Transverse colon (tissue), 4 donors: ENCODE measurements at regions not wholly inside any gene's neighbourhood (a gene's known extent, or its start where the extent isn't known, plus 50 kb on each side); places are given as distances from the start of the nearest gene placed in this dataset.

Experiments
- DNase-seq: peaks from one replicate; pipeline ENCODE4 v3.0.0-alpha.2; 2019
- H3K27ac ChIP-seq, 4 donors: fragments of 200-600 bp; sonication (generic); 2 replicates each; pipeline ENCODE4 v1.5.1; 2016 to 2018; ENCODE audit warnings: inconsistent platforms in 4 of 4
- H3K27me3 ChIP-seq: fragments of 200-600 bp; sonication (generic); 2 replicates; pipeline ENCODE4 v1.5.1; 2017; ENCODE audit warnings: inconsistent platforms
- H3K36me3 ChIP-seq, 4 donors: fragments of 200-600 bp; sonication (generic); 2 replicates each; pipeline ENCODE4 v1.5.1; 2017 to 2019; ENCODE audit warnings: inconsistent platforms in 4 of 4
- H3K4me1 ChIP-seq, 4 donors: fragments of 200-600 bp; sonication (generic); 2 replicates each; pipeline ENCODE4 v1.5.1; 2017 to 2020; ENCODE audit warnings: inconsistent platforms in 4 of 4
- H3K4me3 ChIP-seq, 4 donors: fragments of 200-600 bp; sonication (generic); 1 replicate in 1 of 4; 2 replicates in 3 of 4; pipeline versions ENCODE4 v1.5.1 to v1.6.1; 2017 to 2019; ENCODE audit warnings: inconsistent platforms in 4 of 4
- H3K9me3 ChIP-seq, 2 donors: fragments of 200-600 bp; sonication (generic); 2 replicates each; pipeline ENCODE4 v1.5.1; 2017 to 2019; ENCODE audit warnings: inconsistent platforms in 2 of 2
- EP300 ChIP-seq: sonication (generic); formaldehyde crosslinking; IDR thresholded peaks from one replicate; pipeline ENCODE4 v1.6.1; 2017; ENCODE audit warnings: antibody characterized with exemption, low read depth
- POLR2A ChIP-seq: fragments of 450-650 bp; IDR thresholded peaks from one replicate; pipeline ENCODE4 v1.6.1; 2016; ENCODE audit warnings: antibody characterized with exemption, mild to moderate bottlenecking, moderate library complexity
- POLR2AphosphoS5 ChIP-seq, 3 donors: sonication (generic); formaldehyde crosslinking; IDR thresholded peaks; one replicate each; pipeline ENCODE4 v1.6.1; 2016; ENCODE audit warnings: antibody characterized with exemption in 3 of 3
- WGBS, 2 donors: methylation state at CpG; one replicate each; pipeline ENCODE4 v1.1.5; 2018; ENCODE audit warnings: low coverage in 1 of 2; 5-methylcytosine and 5-hydroxymethylcytosine counted together
- in situ Hi-C, 4 donors: fragments of 200-750 bp; cut with MboI; loops; one replicate each; pipeline versions ENCODE4 v1.15.0 to v1.15.1; 2017; ENCODE audit warnings: low sequenced_read_pairs in 3 of 4, low pct_ligation_motif_present in 1 of 4, low pct_unique_long_range_greater_than_20kb in 1 of 4
- intact Hi-C: fragments of 100-400 bp; cut with DNase I; formaldehyde crosslinking; loops from one replicate; pipeline ENCODE4 v1.15.1; 2023; ENCODE audit warnings: low total_unique reads
- TF ChIP-seq, protein P1 (sequence below), 5 experiments: fragments of 200-600 bp in 3 of 5; fragments of 450-650 bp in 2 of 5; sonication (generic) in 3 of 5; IDR thresholded peaks; 1 replicate in 2 of 5; 2 replicates in 3 of 5; pipeline ENCODE4 v1.5.1; 2016 to 2017; ENCODE audit warnings: antibody characterized with exemption in 5 of 5, inconsistent platforms in 3 of 5, mild to moderate bottlenecking in 2 of 5, moderate library complexity in 1 of 5

DNA sequence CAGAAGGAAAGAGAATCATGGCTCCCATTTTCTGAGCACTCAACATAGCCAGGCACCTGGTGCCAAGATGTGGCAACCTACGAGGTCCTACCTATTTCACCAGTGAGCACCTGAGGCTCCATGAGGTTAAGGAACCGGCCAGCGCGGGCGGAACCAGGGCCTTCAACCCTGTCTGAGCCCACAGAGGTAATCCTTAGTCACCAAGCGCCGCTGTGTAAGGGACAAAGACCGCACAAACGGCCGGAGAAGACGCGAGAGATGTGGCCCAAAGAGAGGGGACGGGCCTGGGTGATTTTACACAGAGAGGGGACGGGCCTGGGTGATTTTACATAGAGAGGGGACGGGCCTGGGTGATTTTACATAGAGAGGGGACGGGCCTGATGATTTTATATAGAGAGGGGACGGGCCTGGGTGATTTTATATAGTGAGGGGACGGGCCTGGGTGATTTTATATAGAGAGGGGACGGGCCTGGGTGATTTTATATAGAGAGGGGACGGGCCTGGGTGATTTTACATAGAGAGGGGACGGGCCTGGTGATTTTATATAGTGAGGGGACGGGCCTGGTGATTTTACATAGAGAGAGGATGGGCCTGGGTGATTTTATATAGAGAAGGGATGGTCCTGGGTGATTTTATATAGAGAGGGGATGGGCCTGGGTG is 114.2 kb downstream of the SMIM20 start:
- Histone ChIP-seq H3K36me3 (no peaks in the 10 kb centered on the region), H3K4me1 (peaks cover under 1 to 13% (median 5%) of the 10 kb centered on the region in 4 donors), H3K4me3 (no peak overlapping the region), H3K27ac (no peak overlapping the region), H3K9me3 (no peaks in the 10 kb centered on the region), H3K27me3 (no peaks in the 10 kb centered on the region)
- in situ Hi-C loops (no loop called here), intact Hi-C loops (loop anchor here (5.0 kb wide), 2 partner anchors 294 to 384 kb away; partner anchors contain the start of gene RBPJ)
- WGBS, 2 donors: 82 to 86% methylated on average over 17 to 22 of the region's 22 CpGs
- TF ChIP-seq POLR2AphosphoS5 (IDR thresholded peaks at IDR 0.05) (no peak), POLR2A (no peak)
- TF ChIP-seq, protein P1, sequence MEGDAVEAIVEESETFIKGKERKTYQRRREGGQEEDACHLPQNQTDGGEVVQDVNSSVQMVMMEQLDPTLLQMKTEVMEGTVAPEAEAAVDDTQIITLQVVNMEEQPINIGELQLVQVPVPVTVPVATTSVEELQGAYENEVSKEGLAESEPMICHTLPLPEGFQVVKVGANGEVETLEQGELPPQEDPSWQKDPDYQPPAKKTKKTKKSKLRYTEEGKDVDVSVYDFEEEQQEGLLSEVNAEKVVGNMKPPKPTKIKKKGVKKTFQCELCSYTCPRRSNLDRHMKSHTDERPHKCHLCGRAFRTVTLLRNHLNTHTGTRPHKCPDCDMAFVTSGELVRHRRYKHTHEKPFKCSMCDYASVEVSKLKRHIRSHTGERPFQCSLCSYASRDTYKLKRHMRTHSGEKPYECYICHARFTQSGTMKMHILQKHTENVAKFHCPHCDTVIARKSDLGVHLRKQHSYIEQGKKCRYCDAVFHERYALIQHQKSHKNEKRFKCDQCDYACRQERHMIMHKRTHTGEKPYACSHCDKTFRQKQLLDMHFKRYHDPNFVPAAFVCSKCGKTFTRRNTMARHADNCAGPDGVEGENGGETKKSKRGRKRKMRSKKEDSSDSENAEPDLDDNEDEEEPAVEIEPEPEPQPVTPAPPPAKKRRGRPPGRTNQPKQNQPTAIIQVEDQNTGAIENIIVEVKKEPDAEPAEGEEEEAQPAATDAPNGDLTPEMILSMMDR (IDR thresholded peaks at IDR 0.05): no peak
- DNase-seq: no peak

DNA sequence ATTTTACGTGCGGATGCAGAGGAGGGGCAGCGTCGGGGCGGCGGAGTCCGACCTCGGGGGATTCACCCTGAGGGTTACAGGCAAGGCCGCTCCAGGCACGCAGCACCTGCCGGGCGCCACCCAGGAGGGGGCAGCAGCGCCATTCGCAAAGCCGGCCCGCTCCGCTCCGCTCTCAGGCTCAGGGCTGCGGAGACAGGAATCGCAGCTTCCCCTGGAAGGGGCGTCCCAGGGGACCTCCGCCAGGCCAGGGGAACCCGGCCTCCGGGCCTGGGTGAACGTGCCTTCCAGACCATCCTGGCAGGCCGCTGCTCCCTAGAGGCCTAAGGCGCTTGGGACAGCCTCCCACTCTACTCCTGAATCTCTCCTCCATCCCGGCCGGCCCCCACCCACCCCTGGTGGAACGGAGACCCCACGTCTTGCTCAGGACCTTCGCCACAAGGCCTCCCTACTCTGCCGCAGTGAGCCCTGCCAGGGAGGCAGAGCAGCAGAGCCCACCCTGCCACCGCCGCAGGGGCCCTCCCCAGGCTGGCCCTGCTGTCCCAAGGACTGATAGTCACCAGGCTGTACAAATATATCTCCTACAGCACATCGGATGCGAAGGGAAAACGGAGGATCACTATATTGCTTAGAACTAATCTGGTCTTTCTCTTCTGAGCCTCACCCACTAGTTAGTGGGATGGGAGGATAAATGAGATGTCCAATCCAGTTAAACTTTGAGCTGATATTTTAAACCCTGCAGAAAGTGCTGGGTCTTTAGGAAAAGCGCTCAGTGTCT is 115.0 kb downstream of the SMIM20 start:
- in situ Hi-C loops: no loop called here
- H3K4me3 ChIP-seq: peak overlapping the region in 1 of 4 donors; percentile 20

DNA sequence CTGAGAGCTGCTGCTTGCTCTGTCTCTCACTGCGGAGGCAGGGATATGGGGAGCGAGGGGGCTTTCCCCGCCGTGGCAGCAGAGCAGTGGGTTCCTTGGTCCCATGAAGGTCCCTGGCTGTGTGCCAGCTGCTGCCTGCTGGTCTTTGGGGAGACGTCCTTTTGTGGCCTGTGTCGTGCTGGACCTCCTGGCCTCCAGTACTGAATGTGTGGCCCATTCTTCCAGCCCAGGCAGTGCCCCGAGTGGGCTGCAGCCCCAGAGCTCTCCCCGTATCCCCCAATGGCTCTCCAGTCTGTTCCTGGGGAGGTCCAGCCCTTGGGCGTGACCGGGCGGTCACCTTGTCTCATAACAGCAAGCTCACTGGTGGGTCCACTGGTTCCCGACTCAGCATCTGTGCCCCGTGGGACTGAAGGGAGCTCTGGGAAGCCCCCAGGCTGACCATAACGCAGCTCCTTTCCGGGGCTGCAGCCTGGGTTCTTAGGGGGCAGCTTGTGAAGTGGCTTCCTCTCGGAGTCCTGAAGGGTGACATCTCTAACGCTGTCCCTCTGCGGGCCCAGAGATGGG is 115.6 kb downstream of the SMIM20 start:
- no peaks in the 10 kb centered on the region for H3K9me3 ChIP-seq
- no peaks in the 10 kb centered on the region for H3K27me3 ChIP-seq
- no peak overlapping the region for H3K4me3 ChIP-seq
- WGBS, 2 donors: 84% methylated on average over 18 of the region's 18 CpGs; no CpG with 5 or more reads in 1 of the 2 donors
- TF ChIP-seq POLR2A: no peak
- TF ChIP-seq POLR2AphosphoS5 (IDR thresholded peaks at IDR 0.05): no peak
- TF ChIP-seq, protein P1 (IDR thresholded peaks at IDR 0.05): no peak
- no peak for TF ChIP-seq EP300
- no peaks in the 10 kb centered on the region for H3K36me3 ChIP-seq
- no peak for DNase-seq
- peaks cover 0 to 12% (median 3%) of the 10 kb centered on the region in 4 donors for H3K4me1 ChIP-seq
- no peak overlapping the region for H3K27ac ChIP-seq
- intact Hi-C loops (loop anchor here (5.0 kb wide), 2 partner anchors 293 to 383 kb away; partner anchors contain the start of gene RBPJ), in situ Hi-C loops (no loop called here)

More for the DNA sequence above, 115.0 kb downstream of the SMIM20 start:
- DNase-seq: peak; percentile 71
- no peak for TF ChIP-seq POLR2A
- TF ChIP-seq, protein P1 (IDR thresholded peaks at IDR 0.05): peak; percentile 57 to 75 (median 71)
- peak overlapping the region in 2 of 4 donors; percentile 2 to 3 for H3K27ac ChIP-seq
- peaks cover 0 to 12% (median 3%) of the 10 kb centered on the region in 4 donors for H3K4me1 ChIP-seq
- H3K27me3 ChIP-seq: no peaks in the 10 kb centered on the region
- 13 to 21% methylated on average over 4 to 38 of the region's 39 CpGs for WGBS, 2 donors
- no peaks in the 10 kb centered on the region for H3K9me3 ChIP-seq
- intact Hi-C loops: loop anchor here (5.0 kb wide), 2 partner anchors 293 to 383 kb away; partner anchors contain the start of gene RBPJ
- no peaks in the 10 kb centered on the region for H3K36me3 ChIP-seq

DNA sequence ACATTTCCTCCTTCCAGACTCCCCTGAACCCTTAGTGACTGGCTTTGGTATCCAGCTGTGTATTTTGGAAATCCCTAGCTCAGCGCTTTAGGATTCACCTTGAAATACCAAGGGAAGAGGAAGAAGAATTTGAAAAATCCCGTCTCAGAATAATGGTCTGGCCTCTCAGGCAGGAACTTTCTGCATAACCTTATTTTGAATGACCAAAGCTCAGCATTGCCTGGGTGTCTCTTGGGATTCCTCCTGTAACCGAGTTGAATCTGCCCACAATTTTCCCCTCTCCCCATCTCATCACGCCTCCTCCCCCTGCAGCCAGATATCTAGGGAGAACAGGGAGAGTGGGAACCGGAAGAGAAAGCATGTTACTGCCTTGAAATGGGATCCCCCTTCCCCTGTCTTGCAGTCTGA is 116.2 kb downstream of the SMIM20 start:
- intact Hi-C loops: no loop called here
- Histone ChIP-seq H3K27me3 (no peaks in the 10 kb centered on the region), H3K27ac (no peak overlapping the region), H3K4me3 (no peak overlapping the region), H3K36me3 (no peaks in the 10 kb centered on the region), H3K9me3 (no peaks in the 10 kb centered on the region), H3K4me1 (peaks cover 0 to 12% (median 3%) of the 10 kb centered on the region in 4 donors)
- TF ChIP-seq POLR2A (no peak), POLR2AphosphoS5 (IDR thresholded peaks at IDR 0.05) (no peak), EP300 (no peak)
- TF ChIP-seq, protein P1 (IDR thresholded peaks at IDR 0.05): no peak
- WGBS, 2 donors: 47 to 61% methylated on average over 3 to 5 of the region's 5 CpGs
- in situ Hi-C loops: no loop called here
- no peak for DNase-seq
